OCI-LY1 (cell line): ENCODE measurements at regions not wholly inside any gene's neighbourhood (a gene's known extent, or its start where the extent isn't known, plus 50 kb on each side); places are given as distances from the start of the nearest gene placed in this dataset.

ENCODE experiments used
- EZH2 ChIP-seq: fragments of 200-600 bp; sonication (generic), shearing (Covaris generic); IDR thresholded peaks from 2 replicates; pipeline ENCODE4 v1.8.0; 2017; ENCODE audit warnings: borderline replicate concordance, mixed run types, mild to moderate bottlenecking, antibody characterized with exemption, low read length, moderate library complexity, mixed read lengths
- TF ChIP-seq, protein P1 (sequence below): fragments of 200-600 bp; sonication (generic), shearing (Covaris generic); IDR thresholded peaks from 2 replicates; pipeline ENCODE4 v1.5.1; 2017; ENCODE audit warnings: mild to moderate bottlenecking, antibody characterized with exemption, low read length, moderate library complexity, mixed read lengths

DNA sequence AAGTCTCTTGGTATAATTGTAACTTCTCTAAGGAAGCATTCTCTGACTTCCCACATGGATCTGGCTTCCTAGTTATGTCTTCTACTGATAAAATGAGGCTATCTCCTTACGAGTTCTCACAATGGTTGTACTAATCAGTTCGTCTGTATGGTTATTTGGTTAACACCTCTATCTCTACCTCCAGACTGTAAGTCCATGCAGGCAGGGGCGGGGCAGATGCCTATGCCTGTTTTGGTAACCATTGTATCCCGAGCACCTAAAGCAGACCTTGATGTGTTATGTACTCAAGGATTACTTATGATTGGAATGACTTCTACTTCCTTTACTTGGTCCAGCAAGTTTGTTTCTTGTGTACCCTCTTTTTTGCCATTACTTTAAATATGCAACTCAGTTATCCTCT is 125.0 kb upstream of the PITX1 start:
- TF ChIP-seq, protein P1, sequence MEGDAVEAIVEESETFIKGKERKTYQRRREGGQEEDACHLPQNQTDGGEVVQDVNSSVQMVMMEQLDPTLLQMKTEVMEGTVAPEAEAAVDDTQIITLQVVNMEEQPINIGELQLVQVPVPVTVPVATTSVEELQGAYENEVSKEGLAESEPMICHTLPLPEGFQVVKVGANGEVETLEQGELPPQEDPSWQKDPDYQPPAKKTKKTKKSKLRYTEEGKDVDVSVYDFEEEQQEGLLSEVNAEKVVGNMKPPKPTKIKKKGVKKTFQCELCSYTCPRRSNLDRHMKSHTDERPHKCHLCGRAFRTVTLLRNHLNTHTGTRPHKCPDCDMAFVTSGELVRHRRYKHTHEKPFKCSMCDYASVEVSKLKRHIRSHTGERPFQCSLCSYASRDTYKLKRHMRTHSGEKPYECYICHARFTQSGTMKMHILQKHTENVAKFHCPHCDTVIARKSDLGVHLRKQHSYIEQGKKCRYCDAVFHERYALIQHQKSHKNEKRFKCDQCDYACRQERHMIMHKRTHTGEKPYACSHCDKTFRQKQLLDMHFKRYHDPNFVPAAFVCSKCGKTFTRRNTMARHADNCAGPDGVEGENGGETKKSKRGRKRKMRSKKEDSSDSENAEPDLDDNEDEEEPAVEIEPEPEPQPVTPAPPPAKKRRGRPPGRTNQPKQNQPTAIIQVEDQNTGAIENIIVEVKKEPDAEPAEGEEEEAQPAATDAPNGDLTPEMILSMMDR, result no peak
- no peak for TF ChIP-seq EZH2
